ENCODE measurements at regions not wholly inside any gene's neighbourhood (a gene's known extent, or its start where the extent isn't known, plus 50 kb on each side); places are given as distances from the start of the nearest gene placed in this dataset.

DNA sequence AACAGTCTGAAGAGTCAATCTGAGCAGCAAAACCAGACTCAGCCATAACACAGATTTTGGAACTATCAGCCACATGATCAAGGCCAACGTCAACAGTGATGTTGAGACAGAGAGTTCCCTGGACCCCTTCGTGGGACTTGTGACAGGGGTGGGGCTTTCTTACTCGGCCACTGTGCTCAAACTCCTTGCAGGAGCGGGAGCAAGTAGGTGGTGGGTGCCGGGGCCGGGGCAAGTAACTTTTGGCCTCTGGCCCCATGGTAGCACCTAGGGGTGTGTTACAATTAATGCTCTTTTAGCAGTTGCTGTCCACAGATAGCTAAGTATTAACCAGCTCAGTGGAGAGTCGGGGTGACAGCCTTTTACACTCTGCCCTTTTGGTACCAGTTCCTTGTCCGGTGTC, 384.4 kb downstream of the NUAK1 start:
- H3K36me3 ChIP-seq = no peaks in the 10 kb centered on the region
- no peaks in the 10 kb centered on the region for H3K4me1 ChIP-seq (replicated peaks)
- H3K27me3 ChIP-seq (replicated peaks; ENCODE audit: insufficient read depth) = no peaks in the 10 kb centered on the region
- WGBS = 93% methylated on average over 8 of the region's 8 CpGs
- intact Hi-C loops (cut with DNase I) = no loop called here
- H3K4me3 ChIP-seq = no peak overlapping the region
- DNase-seq (ENCODE audit: low spot score) = no peak
- H3K9me3 ChIP-seq = no peaks in the 10 kb centered on the region
- TF ChIP-seq, protein P1, sequence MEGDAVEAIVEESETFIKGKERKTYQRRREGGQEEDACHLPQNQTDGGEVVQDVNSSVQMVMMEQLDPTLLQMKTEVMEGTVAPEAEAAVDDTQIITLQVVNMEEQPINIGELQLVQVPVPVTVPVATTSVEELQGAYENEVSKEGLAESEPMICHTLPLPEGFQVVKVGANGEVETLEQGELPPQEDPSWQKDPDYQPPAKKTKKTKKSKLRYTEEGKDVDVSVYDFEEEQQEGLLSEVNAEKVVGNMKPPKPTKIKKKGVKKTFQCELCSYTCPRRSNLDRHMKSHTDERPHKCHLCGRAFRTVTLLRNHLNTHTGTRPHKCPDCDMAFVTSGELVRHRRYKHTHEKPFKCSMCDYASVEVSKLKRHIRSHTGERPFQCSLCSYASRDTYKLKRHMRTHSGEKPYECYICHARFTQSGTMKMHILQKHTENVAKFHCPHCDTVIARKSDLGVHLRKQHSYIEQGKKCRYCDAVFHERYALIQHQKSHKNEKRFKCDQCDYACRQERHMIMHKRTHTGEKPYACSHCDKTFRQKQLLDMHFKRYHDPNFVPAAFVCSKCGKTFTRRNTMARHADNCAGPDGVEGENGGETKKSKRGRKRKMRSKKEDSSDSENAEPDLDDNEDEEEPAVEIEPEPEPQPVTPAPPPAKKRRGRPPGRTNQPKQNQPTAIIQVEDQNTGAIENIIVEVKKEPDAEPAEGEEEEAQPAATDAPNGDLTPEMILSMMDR (IDR thresholded peaks at IDR 0.05) = no peak
- H3K27ac ChIP-seq = no peak overlapping the region

DNA sequence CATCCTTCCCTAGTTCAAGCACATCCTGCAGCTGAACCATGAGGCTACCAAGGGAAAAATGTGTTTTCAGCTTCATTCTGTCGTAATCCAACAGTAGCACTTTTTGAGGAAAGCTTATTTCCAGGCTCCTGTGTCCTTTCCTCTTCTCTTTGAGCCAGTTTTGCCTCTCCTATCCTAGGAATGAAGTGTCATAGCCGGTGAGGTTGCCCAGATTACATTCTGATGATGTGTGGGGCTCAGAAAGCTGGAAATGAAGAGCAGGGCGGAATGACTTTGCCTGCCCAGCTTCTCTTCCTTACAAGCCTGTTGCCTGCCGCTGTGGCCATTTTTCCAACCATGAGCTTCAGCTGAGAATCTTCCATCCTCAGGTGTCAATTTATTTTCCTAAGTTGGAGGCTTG, 381.8 kb downstream of the NUAK1 start:
- DNase-seq (ENCODE audit: low spot score) = no peak
- intact Hi-C loops (cut with DNase I) = no loop called here
- Histone ChIP-seq H3K36me3 (no peaks in the 10 kb centered on the region), H3K27me3 (replicated peaks; ENCODE audit: insufficient read depth) (no peaks in the 10 kb centered on the region), H3K4me1 (replicated peaks) (no peaks in the 10 kb centered on the region), H3K4me3 (no peak overlapping the region), H3K9me3 (no peaks in the 10 kb centered on the region), H3K27ac (no peak overlapping the region)
- 86% methylated on average over 4 of the region's 4 CpGs for WGBS
- TF ChIP-seq POLR2AphosphoS5 (IDR thresholded peaks at IDR 0.05) (no peak), POLR2A (IDR thresholded peaks at IDR 0.05) (no peak)
- TF ChIP-seq, protein P1 (IDR thresholded peaks at IDR 0.05) = no peak

DNA sequence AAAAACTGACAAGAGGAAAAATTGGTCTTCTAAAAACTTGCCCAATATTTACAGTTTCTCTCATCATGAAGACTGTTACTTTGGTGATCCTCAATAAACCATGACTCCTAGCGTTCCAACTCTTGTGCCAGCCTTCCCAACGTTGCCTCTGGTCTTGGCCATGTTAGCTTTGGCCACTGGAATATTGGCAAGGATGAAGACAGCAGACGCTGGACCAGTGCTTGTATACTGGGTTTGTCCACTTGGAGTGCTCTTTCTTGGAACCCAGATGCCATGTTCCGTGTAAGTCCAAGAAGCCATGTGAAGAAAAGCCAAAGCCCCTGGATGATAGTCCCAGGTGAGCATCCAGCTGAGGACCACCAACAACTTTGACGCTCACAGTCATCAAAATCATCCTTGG, 379.6 kb downstream of the NUAK1 start:
- 88% methylated on average over 5 of the region's 5 CpGs for WGBS
- no peaks in the 10 kb centered on the region for H3K36me3 ChIP-seq
- no peaks in the 10 kb centered on the region for H3K27me3 ChIP-seq (replicated peaks; ENCODE audit: insufficient read depth)
- H3K4me3 ChIP-seq = no peak overlapping the region
- no peak overlapping the region for H3K27ac ChIP-seq
- no peaks in the 10 kb centered on the region for H3K4me1 ChIP-seq (replicated peaks)
- intact Hi-C loops (cut with DNase I) = no loop called here
- TF ChIP-seq POLR2AphosphoS5 (IDR thresholded peaks at IDR 0.05) = no peak
- TF ChIP-seq, protein P1 (IDR thresholded peaks at IDR 0.05) = no peak
- no peak for TF ChIP-seq POLR2A (IDR thresholded peaks at IDR 0.05)
- no peak for DNase-seq (ENCODE audit: low spot score)
- H3K9me3 ChIP-seq = no peaks in the 10 kb centered on the region

DNA sequence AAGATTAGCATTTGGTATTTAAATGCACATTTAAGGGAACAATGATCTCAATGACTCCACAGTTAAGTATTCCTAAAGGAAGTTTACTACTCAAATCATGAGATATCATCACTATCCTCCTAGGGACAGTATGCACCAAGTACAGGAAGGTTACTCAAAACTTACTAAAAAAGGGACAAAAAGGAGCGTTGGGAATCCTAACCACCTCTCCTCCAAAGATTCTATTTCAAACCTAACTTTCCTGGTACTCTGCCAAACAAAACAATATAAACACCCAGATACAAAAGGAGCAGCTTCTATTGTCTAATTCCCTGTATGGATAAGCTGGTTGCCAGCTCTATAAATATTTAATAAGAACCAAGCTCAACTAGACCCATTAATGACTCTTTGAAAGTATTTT, 377.7 kb downstream of the NUAK1 start:
- no peaks in the 10 kb centered on the region for H3K9me3 ChIP-seq
- no peaks in the 10 kb centered on the region for H3K27me3 ChIP-seq (replicated peaks; ENCODE audit: insufficient read depth)
- DNase-seq (ENCODE audit: low spot score) = no peak
- no peak overlapping the region for H3K27ac ChIP-seq
- H3K4me1 ChIP-seq (replicated peaks) = no peaks in the 10 kb centered on the region
- no peak overlapping the region for H3K4me3 ChIP-seq
- 3% methylated on average over 1 of the region's 1 CpG for WGBS
- intact Hi-C loops (cut with DNase I) = no loop called here
- TF ChIP-seq, protein P1 (IDR thresholded peaks at IDR 0.05) = no peak
- peak; percentile 48 for TF ChIP-seq POLR2AphosphoS5 (IDR thresholded peaks at IDR 0.05)
- no peaks in the 10 kb centered on the region for H3K36me3 ChIP-seq

DNA sequence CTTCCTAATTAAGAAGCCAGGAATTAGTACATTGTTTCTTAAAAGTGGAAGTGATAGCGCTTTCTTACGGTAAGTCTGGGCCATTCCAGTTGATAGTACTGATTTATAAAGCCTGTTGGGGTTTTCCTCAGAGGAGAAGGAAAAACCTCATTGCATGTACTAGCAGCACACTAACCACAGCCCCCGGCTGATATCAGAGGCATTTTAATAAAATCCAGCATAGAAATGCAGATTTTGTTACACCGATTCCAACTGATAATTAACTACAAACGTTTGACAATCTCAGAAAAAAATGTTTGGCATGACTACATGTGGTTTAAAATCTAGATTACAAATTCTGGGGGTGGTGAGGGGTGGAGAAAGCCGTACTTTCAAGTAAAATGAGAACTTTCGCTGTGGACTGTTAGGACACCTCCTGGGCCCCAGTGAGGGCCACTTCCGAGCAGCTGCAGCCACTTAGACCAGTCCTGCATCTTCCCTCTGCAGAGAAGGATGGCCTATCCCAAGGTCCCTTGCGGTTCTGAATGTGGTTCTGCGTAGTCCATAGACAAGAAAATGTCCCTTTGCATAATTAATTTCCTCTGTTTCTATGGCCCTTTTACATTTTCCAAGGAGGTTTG, 374.4 kb downstream of the NUAK1 start:
- TF ChIP-seq, protein P1 (IDR thresholded peaks at IDR 0.05) = no peak
- TF ChIP-seq POLR2A (IDR thresholded peaks at IDR 0.05) = no peak
- Histone ChIP-seq H3K27me3 (replicated peaks; ENCODE audit: insufficient read depth) (no peaks in the 10 kb centered on the region), H3K27ac (no peak overlapping the region), H3K9me3 (no peaks in the 10 kb centered on the region), H3K4me1 (replicated peaks) (no peaks in the 10 kb centered on the region), H3K36me3 (no peaks in the 10 kb centered on the region), H3K4me3 (no peak overlapping the region)
- WGBS = 88% methylated on average over 10 of the region's 10 CpGs
- intact Hi-C loops (cut with DNase I) = no loop called here
- DNase-seq (ENCODE audit: low spot score) = no peak
